ENCODE measurements at regions not wholly inside any gene's neighbourhood (a gene's known extent, or its start where the extent isn't known, plus 50 kb on each side); places are given as distances from the start of the nearest gene placed in this dataset.
A peak's percentile ranks its signal among the peaks of the same experiment; 100 is the strongest.

DNA sequence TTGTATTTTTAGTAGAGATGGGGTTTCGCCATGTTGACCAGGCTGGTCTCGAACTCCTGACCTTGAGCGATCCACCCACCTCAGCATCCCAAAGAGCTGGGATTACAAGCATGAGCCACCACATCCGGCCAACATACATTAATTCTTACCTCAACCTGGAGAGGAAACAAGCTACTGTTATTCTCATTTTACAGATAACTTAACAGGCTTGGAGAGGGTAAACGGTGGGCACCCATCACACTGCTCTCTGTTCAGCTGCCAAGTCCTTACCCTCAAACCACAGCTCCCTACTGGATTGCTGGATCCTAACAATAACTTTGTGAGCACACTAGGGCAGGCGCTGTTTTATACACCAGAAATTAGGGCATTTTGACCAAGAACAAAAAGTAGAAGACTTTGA, 93.6 kb upstream of the BARHL2 start:
- DNase-seq = no peak
- Histone ChIP-seq H3K27ac (no peak overlapping the region), H3K9me3 (no peaks in the 10 kb centered on the region), H3K4me3 (no peak overlapping the region), H3K4me1 (no peaks in the 10 kb centered on the region), H3K27me3 (no peaks in the 10 kb centered on the region), H3K36me3 (no peaks in the 10 kb centered on the region)
- 93 to 94% methylated on average over 6 of the region's 6 CpGs for WGBS, 2 donors
- TF ChIP-seq, protein P1, sequence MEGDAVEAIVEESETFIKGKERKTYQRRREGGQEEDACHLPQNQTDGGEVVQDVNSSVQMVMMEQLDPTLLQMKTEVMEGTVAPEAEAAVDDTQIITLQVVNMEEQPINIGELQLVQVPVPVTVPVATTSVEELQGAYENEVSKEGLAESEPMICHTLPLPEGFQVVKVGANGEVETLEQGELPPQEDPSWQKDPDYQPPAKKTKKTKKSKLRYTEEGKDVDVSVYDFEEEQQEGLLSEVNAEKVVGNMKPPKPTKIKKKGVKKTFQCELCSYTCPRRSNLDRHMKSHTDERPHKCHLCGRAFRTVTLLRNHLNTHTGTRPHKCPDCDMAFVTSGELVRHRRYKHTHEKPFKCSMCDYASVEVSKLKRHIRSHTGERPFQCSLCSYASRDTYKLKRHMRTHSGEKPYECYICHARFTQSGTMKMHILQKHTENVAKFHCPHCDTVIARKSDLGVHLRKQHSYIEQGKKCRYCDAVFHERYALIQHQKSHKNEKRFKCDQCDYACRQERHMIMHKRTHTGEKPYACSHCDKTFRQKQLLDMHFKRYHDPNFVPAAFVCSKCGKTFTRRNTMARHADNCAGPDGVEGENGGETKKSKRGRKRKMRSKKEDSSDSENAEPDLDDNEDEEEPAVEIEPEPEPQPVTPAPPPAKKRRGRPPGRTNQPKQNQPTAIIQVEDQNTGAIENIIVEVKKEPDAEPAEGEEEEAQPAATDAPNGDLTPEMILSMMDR (IDR thresholded peaks at IDR 0.05) = no peak
- TF ChIP-seq EP300 (IDR thresholded peaks at IDR 0.05) = no peak
- no peak for TF ChIP-seq POLR2AphosphoS5 (IDR thresholded peaks at IDR 0.05)
- TF ChIP-seq POLR2A (IDR thresholded peaks at IDR 0.05) = no peak
- intact Hi-C loops (cut with DNase I) = no loop called here

DNA sequence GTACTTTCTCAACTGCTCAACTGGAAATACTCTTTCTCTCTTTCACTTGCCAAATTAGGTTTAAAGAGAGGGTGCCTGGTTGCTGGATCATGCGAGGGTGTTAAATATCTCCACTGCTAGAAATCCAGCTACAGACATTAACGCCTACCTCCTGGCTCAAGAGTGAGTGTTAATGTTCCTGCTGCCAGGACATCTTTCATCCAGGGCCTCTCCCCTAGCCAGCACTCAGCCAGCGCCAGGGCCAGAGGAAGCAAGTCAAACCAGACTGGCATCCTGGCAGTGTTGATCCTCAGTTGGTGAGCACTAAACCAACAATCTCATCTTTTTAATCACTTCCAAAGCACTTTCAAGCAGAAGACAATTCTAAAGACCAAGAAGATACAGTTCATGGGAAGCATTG, 92.9 kb upstream of the BARHL2 start:
- TF ChIP-seq POLR2AphosphoS5 (IDR thresholded peaks at IDR 0.05) (peak in 1 of 4 donors; percentile 9), POLR2A (IDR thresholded peaks at IDR 0.05) (no peak)
- Histone ChIP-seq H3K4me3 (no peak overlapping the region), H3K27ac (no peak overlapping the region), H3K9me3 (peaks cover 0 to 3% (median 0%) of the 10 kb centered on the region in 4 donors), H3K4me1 (no peaks in the 10 kb centered on the region), H3K36me3 (no peaks in the 10 kb centered on the region), H3K27me3 (no peaks in the 10 kb centered on the region)
- WGBS, 2 donors = 67 to 77% methylated on average over 3 of the region's 3 CpGs
- DNase-seq = no peak
- intact Hi-C loops (cut with DNase I) = no loop called here

DNA sequence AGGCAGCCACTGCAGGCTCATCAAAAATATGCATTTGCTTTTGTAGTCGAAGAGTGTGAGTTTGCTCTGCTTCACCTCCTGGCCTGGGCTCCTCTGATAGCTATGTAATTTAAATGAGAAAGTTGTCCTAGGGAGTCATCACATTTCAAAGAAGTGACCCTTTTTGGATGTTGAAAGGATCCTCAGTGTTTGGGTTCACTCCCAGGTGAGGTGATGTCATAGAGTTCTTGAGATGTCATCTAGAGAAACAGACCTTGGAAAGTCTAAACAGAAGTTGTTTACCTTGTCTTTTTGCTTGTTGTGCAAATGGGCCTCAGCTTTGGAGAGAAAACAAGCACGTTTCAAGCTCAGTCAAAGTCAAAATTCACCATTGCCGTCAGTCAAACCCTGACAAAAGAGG, 92.0 kb upstream of the BARHL2 start:
- no peak for DNase-seq
- H3K4me3 ChIP-seq = no peak overlapping the region
- no peaks in the 10 kb centered on the region for H3K4me1 ChIP-seq
- H3K9me3 ChIP-seq = peaks cover 0 to 3% (median 0%) of the 10 kb centered on the region in 4 donors
- intact Hi-C loops (cut with DNase I) = no loop called here
- 33 to 60% methylated on average over 3 of the region's 3 CpGs for WGBS, 2 donors
- H3K27ac ChIP-seq = no peak overlapping the region
- H3K36me3 ChIP-seq = no peaks in the 10 kb centered on the region
- no peaks in the 10 kb centered on the region for H3K27me3 ChIP-seq
- no peak for TF ChIP-seq POLR2AphosphoS5 (IDR thresholded peaks at IDR 0.05)
- TF ChIP-seq, protein P1 (IDR thresholded peaks at IDR 0.05) = no peak
- no peak for TF ChIP-seq EP300 (IDR thresholded peaks at IDR 0.05)
- TF ChIP-seq POLR2A (IDR thresholded peaks at IDR 0.05) = no peak

DNA sequence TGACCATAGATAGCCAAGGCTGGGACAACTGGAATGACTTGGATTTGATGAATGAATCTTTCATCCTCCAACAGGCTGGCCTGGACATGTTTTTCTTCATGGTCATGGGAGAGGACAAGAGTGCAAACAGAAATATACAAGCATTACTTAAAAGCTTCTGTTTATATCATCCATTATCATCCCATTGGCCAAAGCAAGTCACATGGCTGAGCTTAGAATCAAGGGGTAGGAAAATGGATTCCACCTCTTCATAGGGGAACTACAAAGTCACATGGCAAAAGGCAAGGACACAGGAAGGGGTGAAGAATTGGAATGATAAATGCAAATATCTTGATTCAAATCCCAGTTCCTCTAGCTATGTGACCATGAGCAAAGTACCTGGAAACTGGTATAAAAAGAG, 90.2 kb upstream of the BARHL2 start:
- Histone ChIP-seq H3K27ac (no peak overlapping the region), H3K9me3 (peaks cover 0 to 3% (median 0%) of the 10 kb centered on the region in 4 donors), H3K4me1 (no peaks in the 10 kb centered on the region), H3K27me3 (no peaks in the 10 kb centered on the region), H3K4me3 (no peak overlapping the region), H3K36me3 (no peaks in the 10 kb centered on the region)
- DNase-seq = no peak
- intact Hi-C loops (cut with DNase I) = no loop called here
- TF ChIP-seq POLR2A (IDR thresholded peaks at IDR 0.05) (no peak), POLR2AphosphoS5 (IDR thresholded peaks at IDR 0.05) (no peak), EP300 (IDR thresholded peaks at IDR 0.05) (no peak)
- TF ChIP-seq, protein P1 (IDR thresholded peaks at IDR 0.05) = no peak

DNA sequence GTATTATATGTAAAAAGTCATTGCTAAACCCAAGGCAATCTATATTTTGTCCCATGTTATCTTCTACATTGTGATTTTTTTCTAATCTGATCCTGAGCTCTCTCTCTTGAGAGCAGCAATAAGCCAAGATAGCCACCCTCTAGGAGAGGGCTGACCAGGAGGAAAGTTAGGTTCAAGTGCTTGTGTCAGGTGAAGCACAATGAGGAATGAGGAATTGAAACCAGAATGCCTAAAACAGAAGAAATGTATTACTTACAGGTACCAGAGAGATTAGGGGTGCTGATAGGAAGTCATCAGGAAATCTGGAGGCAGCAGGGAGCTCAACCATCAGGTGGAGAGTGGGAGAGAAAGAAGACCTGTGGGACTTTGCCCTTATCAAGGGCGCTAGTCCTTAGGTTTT, 85.5 kb upstream of the BARHL2 start:
- DNase-seq = no peak
- TF ChIP-seq POLR2AphosphoS5 (IDR thresholded peaks at IDR 0.05) (no peak), EP300 (IDR thresholded peaks at IDR 0.05) (no peak), POLR2A (IDR thresholded peaks at IDR 0.05) (no peak)
- TF ChIP-seq, protein P1 (IDR thresholded peaks at IDR 0.05) = no peak
- no peaks in the 10 kb centered on the region for H3K27me3 ChIP-seq
- no peaks in the 10 kb centered on the region for H3K36me3 ChIP-seq
- no peaks in the 10 kb centered on the region for H3K4me1 ChIP-seq
- no peak overlapping the region for H3K27ac ChIP-seq
- peaks cover 0 to 3% (median 0%) of the 10 kb centered on the region in 4 donors for H3K9me3 ChIP-seq
- H3K4me3 ChIP-seq = no peak overlapping the region
- intact Hi-C loops (cut with DNase I) = no loop called here
- 62 to 85% methylated on average over 1 of the region's 1 CpG for WGBS, 2 donors
